Ovary (tissue), 7 donors: ENCODE measurements at regions not wholly inside any gene's neighbourhood (a gene's known extent, or its start where the extent isn't known, plus 50 kb on each side); places are given as distances from the start of the nearest gene placed in this dataset.
"Not testable (repeated sequence)": the region's sequence is repeated elsewhere in the genome, so short reads cannot be mapped to it uniquely, and the experiment has no call there.

Experiments
- DNase-seq, 5 donors: peaks; one replicate each; pipeline ENCODE4 v3.0.0-alpha.2; 2019 to 2020
- H3K27ac ChIP-seq, 2 donors: fragments of 200-600 bp; one replicate each; pipeline versions ENCODE4 v1.5.1 to v1.8.0; 2019 to 2022
- H3K27me3 ChIP-seq: fragments of 200-600 bp; one replicate; pipeline ENCODE4 v1.8.0; 2022
- H3K36me3 ChIP-seq: fragments of 200-600 bp; sonication (generic); one replicate; pipeline ENCODE4 v1.5.1; 2019
- H3K4me1 ChIP-seq: one replicate; pipeline ENCODE4 v1.8.1; 2013; ENCODE audit warnings: mild to moderate bottlenecking, moderate library complexity; ENCODE audit not compliant: insufficient read depth
- H3K4me3 ChIP-seq: fragments of 200-600 bp; sonication (generic); one replicate; pipeline ENCODE4 v1.5.1; 2017
- H3K9me3 ChIP-seq, 2 donors: fragments of 200-600 bp in 1 of 2; sonication (generic) in 1 of 2; one replicate each; pipeline versions ENCODE4 v1.5.1 to v1.8.1; 2013 to 2019; ENCODE audit warnings: mild to moderate bottlenecking in 1 of 2, moderate library complexity in 1 of 2
- CTCF ChIP-seq, 3 donors: fragments of 450-650 bp in 2 of 3; fragments of 200-600 bp in 1 of 3; IDR thresholded peaks; one replicate each; pipeline versions ENCODE4 v1.5.1 to v1.8.0; 2016 to 2022; ENCODE audit warnings: antibody characterized with exemption in 3 of 3, mild to moderate bottlenecking in 1 of 3
- EP300 ChIP-seq: sonication (generic); formaldehyde crosslinking; IDR thresholded peaks from one replicate; pipeline ENCODE4 v1.6.1; 2017; ENCODE audit warnings: antibody characterized with exemption
- POLR2A ChIP-seq: fragments of 450-650 bp; IDR thresholded peaks from one replicate; pipeline ENCODE4 v1.6.1; 2017; ENCODE audit warnings: antibody characterized with exemption, mild to moderate bottlenecking, moderate library complexity
- WGBS, 3 donors: extraction: QIAGEN DNeasy Blood & Tissue Kit in 1 of 3; methylation state at CpG; one replicate each; pipeline versions ENCODE4 v1.1.5 to v1.1.7; 2013 to 2017; 5-methylcytosine and 5-hydroxymethylcytosine counted together
- intact Hi-C, 4 donors: fragments of 100-400 bp; cut with DNase I; formaldehyde crosslinking; loops; one replicate each; pipeline versions ENCODE4 v1.11.0 to v1.15.1; 2022 to 2023
- donor health status: DM: no; HTN: no; CAD: no; lungs with moderate emphysema.
- donor health status: DM: no; HTN: no; CAD: no.
- donor health status: Bipolar disorder and iron deficiency.
- donor health status: DM: no; HTN: no; CAD: no.
- donor health status: DM: yes; HTN: yes; CAD: no.

- no peaks in the 10 kb centered on the region for H3K36me3 ChIP-seq
- no peak for TF ChIP-seq CTCF (IDR thresholded peaks at IDR 0.05)
- no peak for DNase-seq
- H3K4me1 ChIP-seq, result no peaks in the 10 kb centered on the region
- intact Hi-C loops, result no loop called here
- H3K27ac ChIP-seq, result no peak overlapping the region
- no peaks in the 10 kb centered on the region for H3K27me3 ChIP-seq
- no peak overlapping the region for H3K4me3 ChIP-seq
- WGBS, 3 donors, result 92 to 96% (median 93%) methylated on average over 3 of the region's 3 CpGs
- H3K9me3 ChIP-seq, result no peaks in the 10 kb centered on the region
These were observed 712.5 kb downstream of the PLOD2 start for GRCh38 chr3:145448436-145448835.

- DNase-seq, result no peak
- H3K9me3 ChIP-seq, result no peaks in the 10 kb centered on the region
- no peaks in the 10 kb centered on the region for H3K4me1 ChIP-seq
- no peaks in the 10 kb centered on the region for H3K27me3 ChIP-seq
- no peak overlapping the region for H3K4me3 ChIP-seq
- intact Hi-C loops, result loop anchor here in 1 of 4 donors (5.0 kb wide), 1 partner anchor 1787 kb away; no protein-coding TSS in a partner anchor
- TF ChIP-seq EP300 (no peak), POLR2A (no peak), CTCF (IDR thresholded peaks at IDR 0.05) (no peak)
- H3K36me3 ChIP-seq, result no peaks in the 10 kb centered on the region
- no peak overlapping the region for H3K27ac ChIP-seq
These were observed 710.8 kb downstream of the PLOD2 start for GRCh38 chr3:145450018-145450682.

GRCh38 chr3:145457825-145458552 lies 703.0 kb downstream of the PLOD2 start:
- intact Hi-C loops, result no loop called here
- no peak overlapping the region for H3K4me3 ChIP-seq
- no peak for DNase-seq
- no peaks in the 10 kb centered on the region for H3K27me3 ChIP-seq
- no peak overlapping the region for H3K27ac ChIP-seq
- WGBS, 3 donors, result 74 to 82% (median 76%) methylated on average over 6 of the region's 6 CpGs
- no peaks in the 10 kb centered on the region for H3K9me3 ChIP-seq
- H3K36me3 ChIP-seq, result no peaks in the 10 kb centered on the region
- no peak for TF ChIP-seq EP300
- TF ChIP-seq CTCF (IDR thresholded peaks at IDR 0.05), result no peak
- TF ChIP-seq POLR2A, result no peak
- no peaks in the 10 kb centered on the region for H3K4me1 ChIP-seq

- intact Hi-C loops, H3K4me1 ChIP-seq, DNase-seq, H3K27me3 ChIP-seq, H3K4me3 ChIP-seq, H3K36me3 ChIP-seq, H3K9me3 ChIP-seq, H3K27ac ChIP-seq: not testable (repeated sequence)
- 83 to 100% (median 100%) methylated on average over 1 of the region's 1 CpG for WGBS, 3 donors
These were observed 701.3 kb downstream of the PLOD2 start for GRCh38 chr3:145459681-145460080.

GRCh38 chr3:145471976-145472375 lies 689.0 kb downstream of the PLOD2 start:
- Histone ChIP-seq H3K4me1 (no peaks in the 10 kb centered on the region), H3K27ac (no peak overlapping the region), H3K36me3 (no peaks in the 10 kb centered on the region), H3K4me3 (no peak overlapping the region), H3K27me3 (no peaks in the 10 kb centered on the region), H3K9me3 (no peaks in the 10 kb centered on the region)
- WGBS, 3 donors, result 67 to 72% (median 68%) methylated on average over 3 of the region's 3 CpGs
- TF ChIP-seq EP300 (no peak), POLR2A (no peak), CTCF (IDR thresholded peaks at IDR 0.05) (no peak)
- DNase-seq, result no peak
- intact Hi-C loops, result no loop called here

GRCh38 chr3:145482735-145483134 lies 678.2 kb downstream of the PLOD2 start:
- H3K27ac ChIP-seq, H3K27me3 ChIP-seq, H3K9me3 ChIP-seq, H3K4me3 ChIP-seq, intact Hi-C loops, H3K36me3 ChIP-seq, DNase-seq, H3K4me1 ChIP-seq: not testable (repeated sequence)
- 94 to 97% (median 95%) methylated on average over 7 to 19 of the region's 25 CpGs for WGBS, 3 donors
